ENCODE measurements at regions not wholly inside any gene's neighbourhood (a gene's known extent, or its start where the extent isn't known, plus 50 kb on each side); places are given as distances from the start of the nearest gene placed in this dataset.

DNA sequence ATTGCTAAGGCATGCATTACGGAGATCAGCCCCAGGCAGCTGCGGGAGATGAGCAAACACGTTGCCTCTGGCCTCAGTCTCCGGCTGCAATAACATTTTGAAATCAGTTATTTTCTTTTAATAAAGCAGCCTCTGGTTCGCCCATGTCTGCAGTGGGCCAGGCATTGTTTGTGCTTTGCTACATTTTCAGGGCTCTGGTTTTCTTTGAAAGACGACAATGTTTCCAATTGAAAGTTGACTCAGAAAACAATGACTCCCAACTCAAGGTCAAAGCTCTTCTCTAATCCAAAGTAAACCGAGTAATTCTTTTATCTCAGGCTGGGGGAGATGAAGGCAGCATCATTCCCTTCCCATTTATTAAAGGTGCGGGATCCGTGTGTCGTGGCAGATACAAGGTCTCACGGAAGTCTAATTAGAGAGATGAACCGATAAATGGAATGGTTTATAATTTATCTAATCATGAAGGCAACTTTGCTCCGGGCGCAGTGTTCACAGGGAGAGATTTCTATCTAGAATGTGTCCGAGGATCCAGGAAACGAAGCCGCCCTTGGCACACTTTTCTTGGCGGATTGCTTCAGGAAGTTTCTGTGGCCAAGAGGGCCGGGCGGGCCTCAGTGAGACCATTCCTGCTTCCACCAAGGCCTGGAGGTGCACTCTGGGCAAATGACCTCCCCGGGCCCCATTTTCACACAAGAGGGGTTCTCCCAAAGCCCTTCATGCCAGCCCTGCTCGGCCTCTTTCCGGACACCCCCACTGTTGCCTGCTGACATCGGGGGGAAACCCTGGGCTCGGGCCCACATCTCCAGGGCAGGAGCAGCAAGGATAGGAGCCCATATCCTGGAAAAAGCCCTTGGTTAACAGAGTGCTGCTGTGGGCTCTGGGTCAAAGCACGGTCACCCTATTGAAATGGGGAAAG lies 811.4 kb downstream of the BRD1 start:
- TF ChIP-seq SIN3A (IDR thresholded peaks at IDR 0.05; ENCODE audit: low read depth): no peak
- TF ChIP-seq, protein P1, sequence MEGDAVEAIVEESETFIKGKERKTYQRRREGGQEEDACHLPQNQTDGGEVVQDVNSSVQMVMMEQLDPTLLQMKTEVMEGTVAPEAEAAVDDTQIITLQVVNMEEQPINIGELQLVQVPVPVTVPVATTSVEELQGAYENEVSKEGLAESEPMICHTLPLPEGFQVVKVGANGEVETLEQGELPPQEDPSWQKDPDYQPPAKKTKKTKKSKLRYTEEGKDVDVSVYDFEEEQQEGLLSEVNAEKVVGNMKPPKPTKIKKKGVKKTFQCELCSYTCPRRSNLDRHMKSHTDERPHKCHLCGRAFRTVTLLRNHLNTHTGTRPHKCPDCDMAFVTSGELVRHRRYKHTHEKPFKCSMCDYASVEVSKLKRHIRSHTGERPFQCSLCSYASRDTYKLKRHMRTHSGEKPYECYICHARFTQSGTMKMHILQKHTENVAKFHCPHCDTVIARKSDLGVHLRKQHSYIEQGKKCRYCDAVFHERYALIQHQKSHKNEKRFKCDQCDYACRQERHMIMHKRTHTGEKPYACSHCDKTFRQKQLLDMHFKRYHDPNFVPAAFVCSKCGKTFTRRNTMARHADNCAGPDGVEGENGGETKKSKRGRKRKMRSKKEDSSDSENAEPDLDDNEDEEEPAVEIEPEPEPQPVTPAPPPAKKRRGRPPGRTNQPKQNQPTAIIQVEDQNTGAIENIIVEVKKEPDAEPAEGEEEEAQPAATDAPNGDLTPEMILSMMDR (IDR thresholded peaks at IDR 0.05 in 2 of 3, conservative IDR thresholded peaks at IDR 0.05 in 1 of 3; ENCODE audit: borderline replicate concordance in 1 of 3, insufficient read depth in 1 of 3, low read depth in 2 of 3, low read length in 2 of 3): no peak
- no peak for TF ChIP-seq POLR2AphosphoS5 (IDR thresholded peaks at IDR 0.05; ENCODE audit: low read depth, low read length)
- TF ChIP-seq YY1 (IDR thresholded peaks at IDR 0.05; ENCODE audit: extremely low read depth, insufficient replicate concordance, low read depth, low read length): no peak
